Neuron (in vitro differentiated cells): ENCODE measurements at regions not wholly inside any gene's neighbourhood (a gene's known extent, or its start where the extent isn't known, plus 50 kb on each side); places are given as distances from the start of the nearest gene placed in this dataset.

Experiments
- H2AFZ ChIP-seq: one replicate; pipeline ENCODE4 v1.6.1; 2013; ENCODE audit warnings: low read depth, mild to moderate bottlenecking, inconsistent platforms, low read length, moderate library complexity
- H3K27me3 ChIP-seq: one replicate; pipeline ENCODE4 v1.6.1; 2013; ENCODE audit warnings: low read length; ENCODE audit not compliant: insufficient read depth
- H3K36me3 ChIP-seq: one replicate; pipeline ENCODE4 v1.6.1; 2013; ENCODE audit warnings: low read length; ENCODE audit not compliant: insufficient read depth
- H3K4me1 ChIP-seq: one replicate; pipeline ENCODE4 v1.6.1; 2013; ENCODE audit warnings: low read length; ENCODE audit not compliant: insufficient read depth
- H3K4me3 ChIP-seq: 2 replicates; pipeline ENCODE4 v1.5.1; 2013; ENCODE audit warnings: mild to moderate bottlenecking, low read length, moderate library complexity
- H3K9me3 ChIP-seq: one replicate; pipeline ENCODE4 v1.6.1; 2013; ENCODE audit warnings: low read length

- no peaks in the 10 kb centered on the region for H3K27me3 ChIP-seq
- H3K4me3 ChIP-seq: no peak overlapping the region
- no peaks in the 10 kb centered on the region for H3K36me3 ChIP-seq
- H3K9me3 ChIP-seq: no peaks in the 10 kb centered on the region
- no peak overlapping the region for H2AFZ ChIP-seq
- H3K4me1 ChIP-seq: peaks cover 10% of the 10 kb centered on the region
These were observed 150.0 kb downstream of the CDC5L start for GRCh38 chr6:44537306-44538049.

GRCh38 chr6:44538131-44538806, 150.8 kb downstream of the CDC5L start:
- Histone ChIP-seq H3K9me3 (no peaks in the 10 kb centered on the region), H2AFZ (no peak overlapping the region), H3K4me1 (peaks cover 16% of the 10 kb centered on the region), H3K36me3 (no peaks in the 10 kb centered on the region), H3K4me3 (no peak overlapping the region), H3K27me3 (no peaks in the 10 kb centered on the region)

DNA sequence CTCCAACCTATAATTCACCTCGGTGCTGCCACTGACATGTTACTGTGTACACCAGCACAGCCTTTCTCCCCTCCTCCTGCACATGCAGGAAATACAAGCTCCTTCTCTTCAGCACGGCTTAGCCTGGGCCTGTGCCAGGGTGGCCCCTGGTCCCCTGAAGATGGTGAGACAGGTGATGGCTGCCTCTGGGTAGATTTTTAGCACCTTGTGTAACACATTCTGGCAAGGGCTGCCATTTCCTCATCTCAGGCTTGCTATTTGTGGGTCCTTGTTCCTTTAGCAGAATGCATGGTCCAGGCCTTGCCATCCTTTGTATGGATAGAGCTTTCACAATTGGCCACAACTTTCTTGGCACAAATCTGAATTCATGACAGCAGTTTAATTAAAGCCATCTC, 151.3 kb downstream of the CDC5L start:
- H3K4me1 ChIP-seq: peaks cover 16% of the 10 kb centered on the region
- H2AFZ ChIP-seq: no peak overlapping the region
- H3K27me3 ChIP-seq: no peaks in the 10 kb centered on the region
- H3K4me3 ChIP-seq: no peak overlapping the region
- no peaks in the 10 kb centered on the region for H3K9me3 ChIP-seq
- H3K36me3 ChIP-seq: no peaks in the 10 kb centered on the region

DNA sequence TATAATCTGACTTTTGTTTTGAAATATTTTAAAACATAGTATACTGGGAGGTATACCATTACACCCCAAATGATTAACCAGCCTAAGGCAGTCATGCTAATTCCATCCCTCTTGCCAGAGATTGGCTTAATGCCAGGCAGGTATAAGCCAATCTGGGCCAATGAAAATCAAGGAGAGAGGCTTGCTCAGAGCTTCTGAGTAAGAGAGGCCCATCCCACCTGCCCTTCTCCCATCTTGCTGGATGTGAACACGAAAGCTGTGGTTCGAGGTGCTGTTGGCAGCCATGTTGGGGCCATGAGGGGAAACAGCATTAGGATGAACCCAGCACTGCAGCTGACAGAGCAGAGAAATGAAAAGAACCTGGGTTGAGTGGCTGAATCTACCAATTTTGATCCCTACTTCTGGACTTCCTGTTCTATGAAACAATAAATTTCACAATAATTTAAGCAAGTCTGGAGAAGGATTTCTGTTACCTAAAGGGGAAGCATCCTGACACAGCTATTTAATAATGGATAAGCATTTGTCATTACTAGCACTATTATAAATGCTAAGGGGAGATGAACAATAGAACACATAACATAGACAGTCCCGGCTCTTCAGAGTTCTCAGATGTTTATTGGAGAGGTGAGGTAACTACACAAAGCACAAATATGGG, 152.3 kb downstream of the CDC5L start:
- Histone ChIP-seq H3K27me3 (no peaks in the 10 kb centered on the region), H3K9me3 (no peaks in the 10 kb centered on the region), H3K4me3 (no peak overlapping the region), H3K36me3 (no peaks in the 10 kb centered on the region), H3K4me1 (peaks cover 16% of the 10 kb centered on the region), H2AFZ (no peak overlapping the region)

DNA sequence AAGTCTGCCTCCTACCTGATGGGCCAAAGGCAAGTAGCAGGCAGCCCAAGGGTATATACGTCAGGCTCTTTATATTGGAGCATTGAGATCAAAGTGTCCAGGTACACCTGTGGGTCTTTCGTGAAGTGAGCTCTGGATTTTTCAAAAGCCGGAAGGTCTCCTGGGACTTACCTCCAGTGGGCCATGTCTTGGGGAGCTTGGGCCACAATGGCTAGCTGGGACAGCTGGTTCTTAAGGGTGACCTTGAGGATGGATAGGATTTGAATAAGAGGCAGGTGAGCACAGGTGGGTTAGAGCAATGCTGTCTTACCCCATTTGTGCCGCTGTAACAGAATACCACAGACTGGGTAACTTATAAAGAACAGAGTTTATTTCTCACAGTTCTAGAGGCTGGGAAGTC, 153.4 kb downstream of the CDC5L start:
- no peaks in the 10 kb centered on the region for H3K36me3 ChIP-seq
- no peaks in the 10 kb centered on the region for H3K9me3 ChIP-seq
- H3K4me3 ChIP-seq: no peak overlapping the region
- H3K4me1 ChIP-seq: peaks cover 16% of the 10 kb centered on the region
- no peak overlapping the region for H2AFZ ChIP-seq
- H3K27me3 ChIP-seq: no peaks in the 10 kb centered on the region

- peak overlapping the region; percentile 22 for H3K4me3 ChIP-seq
- H3K27me3 ChIP-seq: no peaks in the 10 kb centered on the region
- no peaks in the 10 kb centered on the region for H3K9me3 ChIP-seq
- peaks cover 16% of the 10 kb centered on the region for H3K4me1 ChIP-seq
- H2AFZ ChIP-seq: peak overlapping the region; percentile 79
- no peaks in the 10 kb centered on the region for H3K36me3 ChIP-seq
These were observed 155.1 kb downstream of the CDC5L start for GRCh38 chr6:44542401-44543116.

DNA sequence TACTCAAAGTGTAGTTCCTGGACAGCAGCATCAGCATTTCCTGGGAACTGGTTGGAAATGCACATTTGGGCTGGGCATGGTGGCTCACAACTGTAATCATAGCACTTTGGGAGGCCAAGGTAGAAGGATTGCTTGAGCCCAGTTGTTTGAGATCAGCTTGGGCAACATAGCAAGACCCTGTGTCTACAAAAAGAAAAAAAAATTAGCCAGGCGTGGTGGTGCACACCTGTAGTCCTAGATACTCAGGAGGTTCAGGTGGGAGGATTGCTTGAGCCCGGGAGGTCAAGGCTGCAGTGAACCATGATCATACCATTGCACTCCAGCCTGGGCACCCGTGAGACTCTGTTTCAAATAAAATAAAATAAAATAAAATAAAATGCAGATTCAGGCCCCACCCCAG, 156.2 kb downstream of the CDC5L start:
- no peaks in the 10 kb centered on the region for H3K27me3 ChIP-seq
- H3K9me3 ChIP-seq: no peaks in the 10 kb centered on the region
- peaks cover 16% of the 10 kb centered on the region for H3K4me1 ChIP-seq
- no peak overlapping the region for H2AFZ ChIP-seq
- no peak overlapping the region for H3K4me3 ChIP-seq
- no peaks in the 10 kb centered on the region for H3K36me3 ChIP-seq

DNA sequence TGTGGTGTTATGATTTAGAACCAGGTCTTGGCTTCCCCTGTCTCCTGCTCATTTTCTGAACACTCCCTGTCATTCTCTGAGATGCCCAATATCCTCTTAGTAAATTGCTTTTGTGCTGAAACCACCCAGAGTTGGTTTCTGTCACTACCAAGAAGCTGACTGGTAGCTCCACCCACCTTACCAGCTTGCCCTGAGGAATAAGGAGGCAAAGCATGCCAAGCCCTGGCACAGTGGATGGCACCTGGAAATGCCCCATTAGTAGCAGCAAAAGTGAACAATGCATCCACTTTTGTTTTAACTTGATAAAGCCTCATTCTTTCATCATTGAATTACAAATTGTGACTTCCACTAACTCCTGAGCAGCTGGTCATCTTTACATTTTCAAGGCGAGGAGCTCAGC, 157.7 kb downstream of the CDC5L start:
- H2AFZ ChIP-seq: no peak overlapping the region
- H3K4me1 ChIP-seq: peaks cover 16% of the 10 kb centered on the region
- H3K27me3 ChIP-seq: no peaks in the 10 kb centered on the region
- no peaks in the 10 kb centered on the region for H3K36me3 ChIP-seq
- H3K4me3 ChIP-seq: no peak overlapping the region
- H3K9me3 ChIP-seq: no peaks in the 10 kb centered on the region

DNA sequence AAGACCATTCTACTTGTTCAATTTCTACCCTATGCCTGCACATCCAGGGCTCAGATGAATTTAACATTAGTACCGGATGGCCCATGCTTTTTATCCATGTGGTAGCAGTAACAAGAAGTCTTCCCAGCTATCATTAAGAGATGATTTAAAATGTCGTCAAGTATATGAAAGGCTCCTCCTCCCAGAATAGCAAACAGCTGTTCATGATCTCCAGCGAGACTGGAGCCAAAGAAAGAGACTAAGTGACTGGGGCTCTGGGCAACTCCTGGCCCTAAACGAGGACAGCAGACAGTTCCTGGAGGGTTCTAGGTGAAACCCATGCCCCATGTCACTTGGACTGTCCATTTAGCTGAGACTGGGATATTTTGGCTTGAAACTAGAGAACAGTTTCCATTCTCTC, 160.8 kb downstream of the CDC5L start:
- H3K27me3 ChIP-seq: no peaks in the 10 kb centered on the region
- no peak overlapping the region for H2AFZ ChIP-seq
- H3K4me3 ChIP-seq: no peak overlapping the region
- no peaks in the 10 kb centered on the region for H3K36me3 ChIP-seq
- no peaks in the 10 kb centered on the region for H3K9me3 ChIP-seq
- no peaks in the 10 kb centered on the region for H3K4me1 ChIP-seq

DNA sequence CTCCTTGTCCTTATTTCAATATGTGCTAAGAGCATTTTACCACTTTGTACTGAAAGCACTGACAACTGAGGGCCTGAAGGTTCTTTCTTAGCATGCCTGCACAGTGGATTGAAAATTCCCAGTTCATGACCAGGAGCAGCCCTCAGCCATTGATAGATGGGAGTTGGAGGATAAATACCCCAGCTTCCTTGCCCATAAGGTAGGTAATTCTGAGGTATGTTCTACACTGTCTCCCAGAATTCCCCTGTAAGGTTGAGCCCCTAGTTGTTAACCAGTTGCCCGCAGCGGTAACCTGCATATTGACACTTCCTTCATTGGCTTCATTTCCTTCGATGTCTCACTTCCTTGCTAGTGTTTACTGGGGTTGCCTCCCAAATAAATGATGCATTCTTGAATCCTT, 162.0 kb downstream of the CDC5L start:
- Histone ChIP-seq H3K27me3 (no peaks in the 10 kb centered on the region), H3K36me3 (no peaks in the 10 kb centered on the region), H3K9me3 (no peaks in the 10 kb centered on the region), H3K4me1 (no peaks in the 10 kb centered on the region), H2AFZ (no peak overlapping the region), H3K4me3 (no peak overlapping the region)

DNA sequence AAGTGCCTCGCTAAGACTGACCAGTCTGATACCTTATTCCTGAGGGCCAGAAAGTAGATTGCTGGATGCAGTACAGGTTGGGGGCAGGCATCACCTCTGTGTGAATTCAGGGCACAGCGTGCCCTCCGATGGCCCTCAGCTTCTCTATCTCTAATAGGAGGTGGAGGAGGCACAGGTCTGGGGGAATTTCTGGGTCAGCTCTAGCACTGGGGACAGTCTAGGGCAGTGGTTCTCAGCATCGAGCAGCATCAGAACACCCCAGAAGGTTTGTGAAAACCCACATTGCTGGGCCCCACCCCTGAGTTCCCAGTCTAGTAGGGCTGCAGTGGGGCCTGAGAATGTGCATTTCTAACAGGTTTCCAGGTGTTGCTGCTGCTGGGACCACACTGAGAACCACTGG, 166.7 kb downstream of the CDC5L start:
- H3K36me3 ChIP-seq: no peaks in the 10 kb centered on the region
- H2AFZ ChIP-seq: no peak overlapping the region
- H3K4me3 ChIP-seq: no peak overlapping the region
- H3K27me3 ChIP-seq: no peaks in the 10 kb centered on the region
- no peaks in the 10 kb centered on the region for H3K4me1 ChIP-seq
- H3K9me3 ChIP-seq: no peaks in the 10 kb centered on the region

- Histone ChIP-seq H3K9me3 (no peaks in the 10 kb centered on the region), H3K27me3 (no peaks in the 10 kb centered on the region), H3K4me1 (no peaks in the 10 kb centered on the region), H3K4me3 (no peak overlapping the region), H2AFZ (no peak overlapping the region), H3K36me3 (no peaks in the 10 kb centered on the region)
These were observed 167.4 kb downstream of the CDC5L start for GRCh38 chr6:44554861-44555260.

DNA sequence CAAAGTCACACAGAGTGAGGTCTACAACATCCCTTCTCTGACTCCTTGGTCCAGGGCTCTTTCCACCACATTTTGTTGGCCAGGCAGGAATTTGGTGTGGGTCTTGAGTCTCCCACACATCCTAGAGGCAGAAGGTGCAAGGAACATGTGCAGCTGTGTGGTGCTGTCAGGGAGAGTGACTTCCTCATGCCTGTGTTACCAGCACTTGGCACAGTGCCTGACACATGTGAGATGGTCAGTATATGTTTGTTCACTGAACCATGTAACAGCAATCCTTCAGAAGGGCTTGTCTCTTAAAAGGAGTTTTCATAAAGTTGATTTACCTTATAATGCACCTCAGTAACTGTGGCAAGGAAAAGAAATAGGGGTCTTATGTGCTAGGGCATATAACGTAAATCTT, 168.5 kb downstream of the CDC5L start:
- Histone ChIP-seq H2AFZ (no peak overlapping the region), H3K36me3 (no peaks in the 10 kb centered on the region), H3K4me1 (no peaks in the 10 kb centered on the region), H3K4me3 (no peak overlapping the region), H3K27me3 (no peaks in the 10 kb centered on the region), H3K9me3 (no peaks in the 10 kb centered on the region)
